ENCODE measurements at regions not wholly inside any gene's neighbourhood (a gene's known extent, or its start where the extent isn't known, plus 50 kb on each side); places are given as distances from the start of the nearest gene placed in this dataset.

GRCh38 chr7:119343289-119343688, 929.7 kb upstream of the KCND2 start:
- ChIA-PET POLR2A (no interaction called here), CTCF (no interaction called here)
- Histone ChIP-seq H3K4me3 (ENCODE audit: low read depth, low read length) (no peak overlapping the region), H3K9me3 (ENCODE audit: control insufficient read depth, insufficient read depth, low read length) (peaks cover 2% of the 10 kb centered on the region; the same call in 1 of the 2 replicates), H3K27ac (ENCODE audit: low read depth, low read length) (no peak overlapping the region), H3K27me3 (ENCODE audit: control insufficient read depth, insufficient read depth, low read length) (no peaks in the 10 kb centered on the region)
- TF ChIP-seq CTCF (IDR thresholded peaks at IDR 0.05; ENCODE audit: low read depth, low read length): no peak
- no peak for DNase-seq (ENCODE audit: low read depth, low spot score)

- Histone ChIP-seq H3K9me3 (ENCODE audit: control insufficient read depth, insufficient read depth, low read length) (peaks cover 2% of the 10 kb centered on the region; the same call in 1 of the 2 replicates), H3K4me3 (ENCODE audit: low read depth, low read length) (no peak overlapping the region), H3K27me3 (ENCODE audit: control insufficient read depth, insufficient read depth, low read length) (no peaks in the 10 kb centered on the region), H3K27ac (ENCODE audit: low read depth, low read length) (no peak overlapping the region)
- no peak for DNase-seq (ENCODE audit: low read depth, low spot score)
- ChIA-PET CTCF (no interaction called here), POLR2A (no interaction called here)
- no peak for TF ChIP-seq CTCF (IDR thresholded peaks at IDR 0.05; ENCODE audit: low read depth, low read length)
Measured at GRCh38 chr7:119344466-119344865, 928.5 kb upstream of the KCND2 start.

GRCh38 chr7:119348491-119348890, 924.5 kb upstream of the KCND2 start:
- ChIA-PET POLR2A (no interaction called here), CTCF (no interaction called here)
- Histone ChIP-seq H3K27me3 (ENCODE audit: control insufficient read depth, insufficient read depth, low read length) (no peaks in the 10 kb centered on the region), H3K9me3 (ENCODE audit: control insufficient read depth, insufficient read depth, low read length) (peaks cover 13% of the 10 kb centered on the region), H3K4me3 (ENCODE audit: low read depth, low read length) (no peak overlapping the region), H3K27ac (ENCODE audit: low read depth, low read length) (no peak overlapping the region)
- no peak for TF ChIP-seq CTCF (IDR thresholded peaks at IDR 0.05; ENCODE audit: low read depth, low read length)
- no peak for DNase-seq (ENCODE audit: low read depth, low spot score)

- ChIA-PET CTCF (no interaction called here), POLR2A (no interaction called here)
- DNase-seq (ENCODE audit: low read depth, low spot score): no peak
- peaks cover 13% of the 10 kb centered on the region for H3K9me3 ChIP-seq (ENCODE audit: control insufficient read depth, insufficient read depth, low read length)
- H3K27ac ChIP-seq (ENCODE audit: low read depth, low read length): no peak overlapping the region
- TF ChIP-seq CTCF (IDR thresholded peaks at IDR 0.05; ENCODE audit: low read depth, low read length): no peak
- H3K27me3 ChIP-seq (ENCODE audit: control insufficient read depth, insufficient read depth, low read length): no peaks in the 10 kb centered on the region
- no peak overlapping the region for H3K4me3 ChIP-seq (ENCODE audit: low read depth, low read length)
Measured at GRCh38 chr7:119350334-119350733, 922.6 kb upstream of the KCND2 start.

- DNase-seq (ENCODE audit: low read depth, low spot score): no peak
- Histone ChIP-seq H3K9me3 (ENCODE audit: control insufficient read depth, insufficient read depth, low read length) (peaks cover 13% of the 10 kb centered on the region), H3K27ac (ENCODE audit: low read depth, low read length) (no peak overlapping the region), H3K4me3 (ENCODE audit: low read depth, low read length) (no peak overlapping the region), H3K27me3 (ENCODE audit: control insufficient read depth, insufficient read depth, low read length) (no peaks in the 10 kb centered on the region)
- CTCF ChIA-PET: no interaction called here
- POLR2A ChIA-PET: no interaction called here
- TF ChIP-seq CTCF (IDR thresholded peaks at IDR 0.05; ENCODE audit: low read depth, low read length): no peak
Measured at GRCh38 chr7:119351320-119351719, 921.7 kb upstream of the KCND2 start.

Measured in AG04450 (cell line).